NCI-H2081 treated with DMSO at 0.1 percent for 48 hours (cell line): ENCODE measurements at regions not wholly inside any gene's neighbourhood (a gene's known extent, or its start where the extent isn't known, plus 50 kb on each side); places are given as distances from the start of the nearest gene placed in this dataset.
A peak's percentile ranks its signal among the peaks of the same experiment; 100 is the strongest.
"Not testable (repeated sequence)": the region's sequence is repeated elsewhere in the genome, so short reads cannot be mapped to it uniquely, and the experiment has no call there.

Source experiments
- DNase-seq: peaks from one replicate; lab custom pipeline; 2025; lab: John Stamatoyannopoulos, UW

DNA sequence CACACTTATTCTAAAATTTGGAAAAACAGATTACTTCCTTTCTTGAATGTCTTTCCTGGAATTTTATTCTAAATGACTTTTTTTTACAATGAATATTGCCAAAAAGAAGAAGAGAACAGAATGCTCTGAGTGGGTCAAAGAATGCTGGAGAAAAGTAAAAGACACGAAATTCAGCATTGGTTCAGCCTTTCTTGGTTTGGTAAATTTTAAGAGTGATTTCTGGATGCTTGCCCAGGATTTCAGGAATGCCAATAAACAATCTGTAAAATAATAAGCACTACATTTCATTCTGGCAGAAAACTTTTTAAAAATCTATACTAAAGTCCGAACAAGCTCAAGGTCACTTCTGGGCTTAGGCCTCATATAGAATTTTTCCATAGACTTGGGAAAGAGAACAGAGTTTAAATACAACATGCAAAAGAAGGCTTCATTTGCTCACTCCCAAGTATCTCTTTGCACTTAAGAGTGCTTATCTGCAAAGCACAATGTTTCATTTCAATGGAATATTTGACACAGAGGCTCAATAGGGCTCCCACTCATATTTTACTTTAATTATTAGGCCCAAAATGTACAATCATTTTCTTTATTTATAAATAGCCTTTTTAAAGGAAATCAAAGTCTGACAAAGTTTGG is 359.5 kb upstream of the ANKRD30A start:
- DNase-seq = no peak

DNA sequence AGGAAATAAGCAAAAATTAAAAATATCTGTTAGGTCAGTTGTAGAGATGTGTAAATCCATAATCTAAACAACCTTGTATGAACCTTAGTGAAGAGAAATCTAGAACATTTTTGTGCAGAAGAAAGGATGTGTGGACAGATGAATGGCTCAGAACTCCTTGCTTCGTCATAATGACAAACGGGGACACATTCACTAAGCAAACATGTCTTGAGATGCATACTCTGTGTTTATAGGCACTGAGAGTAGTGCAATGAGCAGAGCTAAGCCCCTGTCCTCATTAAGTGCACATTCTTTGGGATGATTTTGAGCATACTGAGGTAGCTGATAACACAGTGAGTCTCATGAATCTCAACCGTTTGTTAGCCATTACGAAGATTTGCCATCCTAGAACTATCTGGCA is 360.6 kb upstream of the ANKRD30A start:
- DNase-seq = no peak

DNA sequence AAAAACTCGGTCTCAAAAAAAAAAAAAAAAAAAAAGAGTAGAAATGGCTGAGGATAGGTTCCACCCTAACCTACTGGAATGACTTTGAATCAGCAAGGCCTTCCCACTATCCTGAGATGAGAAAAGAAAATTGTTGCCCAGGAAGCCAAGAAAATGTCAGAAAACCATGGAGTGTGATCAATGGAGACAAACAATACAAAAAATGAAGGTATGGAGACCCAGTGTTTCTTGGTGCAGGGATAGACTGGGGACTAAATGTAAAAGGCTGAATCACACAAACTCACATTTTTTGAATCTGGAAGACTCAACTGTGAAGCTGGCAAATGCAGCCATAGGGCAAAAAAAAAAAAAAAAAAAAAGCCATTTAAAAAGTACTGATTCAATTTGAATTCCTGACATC is 364.3 kb upstream of the ANKRD30A start:
- no peak for DNase-seq

DNA sequence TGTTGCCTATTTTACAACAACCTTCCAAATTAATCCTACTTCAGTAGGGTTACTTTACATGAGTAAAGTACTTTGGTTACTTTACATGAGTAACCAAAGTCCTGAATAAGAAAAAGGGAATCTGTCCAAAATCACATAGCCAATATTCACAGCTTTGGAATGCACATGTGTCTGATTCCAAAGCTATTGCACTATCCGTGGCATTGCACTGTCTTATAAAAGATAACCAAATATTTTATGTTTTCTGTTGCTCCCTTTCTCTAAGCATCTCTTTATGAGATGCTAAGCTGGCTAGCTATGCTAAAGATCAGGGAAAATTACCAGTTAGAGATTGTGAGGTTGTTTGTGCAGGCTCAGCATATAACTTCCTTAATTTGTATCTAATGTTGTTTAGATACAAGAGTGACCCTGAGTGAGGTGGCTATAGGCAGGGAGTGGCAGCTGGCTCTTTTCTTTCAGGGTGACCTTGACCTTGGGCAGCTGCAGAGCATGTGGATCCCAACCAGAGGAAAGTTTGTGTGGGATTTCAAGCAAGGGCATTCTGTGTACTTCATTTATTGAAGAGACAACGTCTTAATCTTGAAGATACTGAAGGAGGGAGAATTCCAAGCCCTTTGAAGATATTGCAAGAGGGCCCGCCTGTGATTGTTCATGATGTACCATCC is 366.1 kb upstream of the ANKRD30A start:
- no peak for DNase-seq

DNA sequence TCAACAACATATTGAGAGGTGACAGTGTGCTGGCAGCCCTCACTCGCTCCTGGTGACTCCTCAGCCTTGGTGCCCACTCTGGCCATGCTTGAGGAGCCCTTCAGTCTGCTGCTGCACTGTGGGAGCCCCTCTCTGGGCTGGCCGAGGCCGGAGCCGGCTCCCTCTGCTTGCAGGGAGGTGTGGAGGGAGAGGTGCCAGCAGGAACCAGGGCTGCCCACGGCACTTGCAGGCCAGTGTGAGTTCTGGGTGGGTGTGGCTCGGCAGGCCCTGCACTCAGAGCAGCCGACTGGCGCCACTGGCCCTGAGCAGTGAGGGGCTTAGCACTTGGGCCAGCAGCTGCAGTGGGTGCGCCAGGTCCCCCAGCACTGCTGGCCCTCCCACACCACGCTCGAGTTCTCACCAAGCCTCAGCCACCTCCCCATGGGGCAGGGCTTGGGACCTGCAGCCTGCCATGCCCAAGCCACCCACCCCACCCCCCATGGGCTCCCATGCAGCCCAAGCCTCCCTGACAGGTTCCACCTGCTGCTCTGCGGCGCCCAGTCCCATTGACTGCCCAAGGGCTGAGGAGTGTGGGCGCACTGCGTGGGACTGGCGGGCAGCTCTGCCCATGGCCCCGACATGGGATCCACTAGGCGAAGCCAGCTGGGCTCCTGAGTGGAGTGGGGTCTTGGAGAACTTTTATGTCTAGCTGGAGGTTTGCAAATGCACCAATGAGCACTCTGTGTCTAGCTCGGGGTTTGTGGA is 377.1 kb upstream of the ANKRD30A start:
- no peak for DNase-seq

DNA sequence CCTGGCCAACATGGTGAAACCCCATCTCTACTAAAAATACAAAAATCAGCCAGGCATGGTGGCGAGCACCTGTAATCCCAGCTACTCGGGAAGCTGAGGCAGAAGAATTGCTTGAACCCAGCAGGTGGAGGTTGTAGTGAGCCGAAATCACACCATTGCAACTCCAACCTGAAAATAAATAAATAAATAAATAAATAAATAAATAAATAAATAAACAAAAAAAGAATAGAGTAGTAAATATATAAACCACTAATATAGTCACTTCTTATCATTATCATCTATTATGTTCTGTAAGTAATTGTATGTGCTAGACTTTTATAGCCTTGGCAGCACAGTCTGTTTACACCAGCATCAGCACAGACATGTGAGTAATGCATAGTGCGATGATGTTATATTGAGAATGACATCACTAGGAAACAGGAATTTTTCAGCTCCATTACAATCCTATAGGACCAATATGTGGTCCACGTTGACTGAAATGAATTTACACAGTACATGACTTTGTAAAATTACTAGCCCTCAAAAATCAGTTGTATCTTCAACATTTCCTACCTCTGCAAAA is 385.4 kb upstream of the ANKRD30A start:
- no peak for DNase-seq

- DNase-seq = no peak
Measured at GRCh38 chr10:36738738-36739431, 386.5 kb upstream of the ANKRD30A start.

GRCh38 chr10:36736311-36736710 is 389.1 kb upstream of the ANKRD30A start:
- no peak for DNase-seq

DNA sequence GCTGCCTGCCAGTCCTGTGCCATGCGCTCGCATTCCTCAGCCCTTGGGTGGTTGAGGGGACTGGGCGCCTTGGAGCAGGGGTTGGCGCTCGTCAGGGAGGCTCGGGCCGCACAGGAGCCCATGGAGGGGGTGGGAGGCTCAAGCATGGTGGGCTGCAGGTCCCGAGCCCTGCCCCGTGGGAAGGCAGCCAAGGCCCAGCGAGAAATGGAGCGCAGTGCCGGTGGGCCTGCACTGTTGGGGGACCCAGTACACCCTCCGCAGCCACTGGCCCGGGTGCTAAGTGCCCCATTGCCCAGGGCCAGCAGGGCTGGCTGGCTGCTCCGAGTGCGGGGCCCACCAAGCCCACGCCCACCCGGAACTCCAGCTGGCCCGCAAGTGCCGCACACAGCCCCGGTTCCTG is 390.8 kb upstream of the ANKRD30A start:
- DNase-seq = not testable (repeated sequence)

DNA sequence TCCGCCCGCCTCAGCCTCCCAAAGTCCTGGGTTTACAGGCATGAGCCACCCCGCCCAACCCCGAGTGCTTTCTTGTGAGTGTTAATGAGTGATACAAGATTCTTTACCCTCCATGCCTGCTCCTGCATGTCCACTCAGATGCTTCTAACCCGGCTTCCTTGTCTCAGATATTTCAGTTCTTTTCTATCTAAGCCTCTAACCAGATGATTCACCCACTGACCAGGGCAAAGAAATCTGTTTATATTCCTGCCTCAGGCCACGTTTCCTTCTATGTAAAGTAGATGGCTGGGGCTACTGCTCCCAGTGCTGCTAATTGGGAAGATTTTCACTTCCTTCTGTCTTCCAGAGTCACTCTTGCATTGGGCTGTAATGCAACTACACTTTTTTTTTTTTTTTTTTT is 395.1 kb upstream of the ANKRD30A start:
- DNase-seq = no peak

DNA sequence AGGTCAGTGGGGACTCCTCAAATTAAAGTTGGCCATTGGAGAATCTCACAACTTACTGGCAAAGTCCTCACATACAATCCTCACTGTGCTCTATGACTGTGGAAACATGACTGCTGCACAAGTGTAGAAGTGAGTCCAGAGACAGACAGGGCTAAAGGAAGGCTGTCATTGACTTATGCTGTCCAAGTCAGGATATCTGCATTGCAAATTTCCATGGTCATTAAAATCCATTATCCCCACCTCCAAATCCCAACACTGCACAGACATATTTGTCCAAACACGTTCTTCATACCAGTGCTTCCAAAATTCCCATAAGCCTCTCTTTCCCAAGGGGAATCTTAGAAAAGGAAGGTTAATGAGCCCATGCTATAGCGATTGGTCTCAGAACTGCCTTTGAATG is 396.8 kb upstream of the ANKRD30A start:
- DNase-seq = no peak

DNA sequence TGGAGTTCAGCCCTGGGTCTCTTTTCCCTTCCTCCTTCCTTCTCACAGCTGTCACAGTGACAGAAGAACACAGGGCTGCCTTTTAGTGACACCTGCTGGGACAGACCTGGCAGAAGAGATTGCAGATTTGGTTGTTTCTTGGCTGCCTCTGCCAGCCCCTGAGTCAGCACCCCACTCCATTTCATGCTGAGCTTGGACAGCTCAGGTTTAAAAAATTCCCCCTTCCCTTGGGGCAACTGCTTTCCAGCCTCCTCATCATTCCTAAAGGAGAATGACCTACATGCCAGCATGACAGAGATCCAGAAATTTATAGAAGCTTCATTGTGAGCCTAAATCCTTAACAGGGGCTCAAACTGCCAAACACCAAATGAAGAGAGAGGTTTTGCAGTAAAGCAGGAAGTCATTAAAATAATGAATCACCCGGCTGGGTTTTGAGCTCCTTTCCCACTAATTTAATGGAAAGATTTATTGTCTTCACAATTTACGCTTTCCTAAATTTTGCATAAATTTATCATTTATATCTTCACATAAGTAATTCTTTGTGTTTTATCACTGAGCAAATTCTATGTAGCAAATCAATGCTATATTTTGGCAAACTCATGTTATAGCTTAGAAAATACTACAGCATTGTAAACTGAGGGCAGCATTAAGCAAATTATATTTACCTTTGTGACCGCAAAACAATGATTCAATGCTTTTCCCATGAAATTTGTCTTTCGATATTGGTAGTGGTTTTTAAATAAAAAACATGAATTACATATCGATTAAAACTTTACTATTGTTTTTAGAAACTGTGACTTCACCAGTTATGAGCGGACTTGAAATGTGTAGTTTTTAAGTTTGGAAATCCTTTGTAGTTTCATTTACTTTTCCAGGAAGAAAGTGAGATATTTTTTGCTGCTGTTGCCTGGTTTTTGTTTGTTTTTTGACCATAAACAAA is 399.5 kb upstream of the ANKRD30A start:
- peak; percentile 55 for DNase-seq

GRCh38 chr10:36722777-36723176 is 402.6 kb upstream of the ANKRD30A start:
- DNase-seq = no peak

- DNase-seq = no peak
Measured at GRCh38 chr10:36721871-36722270, 403.5 kb upstream of the ANKRD30A start.

GRCh38 chr10:36720895-36721294 is 404.5 kb upstream of the ANKRD30A start:
- no peak for DNase-seq

GRCh38 chr10:36717118-36717517 is 408.3 kb upstream of the ANKRD30A start:
- no peak for DNase-seq

DNA sequence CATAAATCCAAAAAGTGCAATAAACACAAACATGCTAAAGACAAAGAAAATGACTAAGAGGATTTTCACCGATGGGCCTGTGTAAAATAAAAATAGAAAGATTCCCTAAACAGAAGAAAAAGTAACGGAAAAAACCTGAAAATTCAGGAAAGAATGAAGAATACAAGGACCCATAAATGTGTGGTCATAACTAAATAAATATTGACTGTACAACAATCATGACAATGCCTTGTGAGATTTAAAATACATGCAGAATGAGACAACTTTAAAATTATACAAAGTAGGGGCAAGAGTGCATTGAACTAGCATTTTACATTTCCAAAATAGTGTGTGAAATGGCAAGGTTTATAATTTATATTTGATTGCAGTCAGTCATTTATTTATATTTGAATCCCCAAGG is 409.1 kb upstream of the ANKRD30A start:
- no peak for DNase-seq

DNA sequence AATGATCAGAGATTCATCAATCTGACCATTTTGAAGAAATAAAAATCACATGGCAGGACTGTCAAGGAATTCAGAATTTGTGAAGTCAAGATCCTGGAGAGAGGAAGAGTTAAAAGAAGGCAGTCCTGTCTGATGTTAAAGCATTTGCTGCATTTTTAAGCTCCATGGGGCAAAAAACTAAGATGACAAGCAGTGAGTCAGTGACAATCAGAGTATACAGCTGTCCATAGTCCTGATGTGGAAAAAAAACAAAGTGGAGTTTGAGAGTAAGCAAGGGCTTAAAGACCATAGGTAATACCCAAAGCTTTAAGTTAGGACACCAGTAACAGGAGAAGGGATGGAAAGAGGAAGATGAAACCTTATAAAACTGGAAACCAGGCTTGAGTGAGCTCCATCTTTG is 412.7 kb upstream of the ANKRD30A start:
- no peak for DNase-seq

DNA sequence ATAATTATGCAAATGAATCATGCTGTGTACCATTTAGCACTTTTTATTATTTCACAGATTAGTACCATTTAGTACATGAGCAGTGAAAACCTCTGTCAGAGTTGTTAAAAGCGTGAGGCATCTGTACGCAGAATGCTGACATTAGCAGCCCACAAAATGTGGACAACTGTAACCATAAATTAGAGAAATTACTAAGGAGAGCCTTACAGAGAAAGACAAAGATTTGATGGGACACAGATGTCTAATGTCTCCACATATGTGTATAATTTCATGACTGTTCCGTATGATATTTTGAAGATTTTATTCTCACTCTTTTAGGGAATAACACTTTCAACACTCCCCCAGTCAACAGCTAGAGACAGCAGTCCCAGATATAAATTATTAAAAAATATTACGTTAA is 414.0 kb upstream of the ANKRD30A start:
- no peak for DNase-seq

DNA sequence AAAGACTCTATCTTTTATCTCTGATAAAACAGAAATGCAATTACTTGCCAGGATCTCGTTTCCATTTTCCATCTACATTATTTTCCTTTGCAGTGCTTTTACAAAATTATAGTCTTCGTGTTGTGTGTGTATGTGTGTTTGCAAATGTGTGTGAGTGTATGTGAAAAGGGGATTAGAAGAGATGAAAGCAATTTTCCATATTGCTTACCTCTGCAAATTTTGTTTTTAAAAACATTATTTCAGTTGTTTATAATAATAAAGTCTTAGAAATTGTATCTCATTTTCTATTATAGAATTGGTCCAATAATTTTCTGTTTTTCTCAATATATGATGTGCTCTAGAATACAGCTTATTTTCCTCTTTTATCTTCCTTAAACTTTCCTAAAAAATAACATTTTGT is 421.3 kb upstream of the ANKRD30A start:
- no peak for DNase-seq

DNA sequence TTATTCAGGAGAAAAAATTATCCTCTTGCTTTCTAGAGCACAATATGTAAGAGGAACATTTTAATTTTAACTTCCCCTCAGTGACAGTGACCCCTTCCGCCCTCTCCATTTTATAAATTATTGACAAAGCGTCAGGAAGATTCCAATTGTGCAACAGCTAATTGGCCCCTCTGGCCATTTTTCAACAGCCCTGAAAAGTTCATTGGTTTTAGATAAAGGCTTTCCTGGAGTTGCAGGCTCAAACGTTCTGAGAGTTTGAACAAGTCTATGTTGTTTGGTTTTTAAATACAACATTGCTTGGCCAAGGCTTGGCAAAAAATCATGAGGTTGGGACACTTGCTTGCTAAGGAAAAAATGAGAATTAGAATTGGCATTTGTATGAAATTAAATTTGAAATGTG is 422.2 kb upstream of the ANKRD30A start:
- DNase-seq = no peak
